Aorta (tissue), 5 donors: ENCODE measurements at regions not wholly inside any gene's neighbourhood (a gene's known extent, or its start where the extent isn't known, plus 50 kb on each side); places are given as distances from the start of the nearest gene placed in this dataset.

ENCODE experiments used
- ATAC-seq: fragments of 200-7000 bp; cut with Tn5 transposase; one replicate; pipeline ENCODE4 v1.9.1; 2022; ENCODE audit warnings: moderate library complexity; ENCODE audit not compliant: low FRiP score
- DNase-seq, 2 donors: peaks; one replicate each; pipeline ENCODE4 v3.0.0-alpha.2; 2020
- H3K27ac ChIP-seq, 2 donors: one replicate each; pipeline ENCODE4 v1.5.1; 2013; ENCODE audit warnings: low read length in 2 of 2, mild to moderate bottlenecking in 2 of 2, moderate library complexity in 2 of 2, control low read depth in 1 of 2, inconsistent platforms in 1 of 2, low read depth in 1 of 2
- H3K27me3 ChIP-seq, 2 donors: one replicate each; pipeline ENCODE4 v1.6.1; 2013; ENCODE audit warnings: control low read depth in 1 of 2, low read length in 1 of 2, mild to moderate bottlenecking in 1 of 2, moderate library complexity in 1 of 2; ENCODE audit not compliant: insufficient read depth in 2 of 2, control insufficient read depth in 1 of 2
- H3K36me3 ChIP-seq, 2 donors: one replicate each; pipeline ENCODE4 v1.6.1; 2013; ENCODE audit warnings: control low read depth in 1 of 2, low read length in 1 of 2, mild to moderate bottlenecking in 1 of 2; ENCODE audit not compliant: insufficient read depth in 2 of 2, control insufficient read depth in 1 of 2
- H3K4me1 ChIP-seq, 2 donors: one replicate each; pipeline ENCODE4 v1.6.1; 2013; ENCODE audit warnings: low read length in 2 of 2, control low read depth in 1 of 2, mild to moderate bottlenecking in 1 of 2, moderate library complexity in 1 of 2; ENCODE audit not compliant: insufficient read depth in 2 of 2, control insufficient read depth in 1 of 2
- H3K4me3 ChIP-seq, 2 donors: one replicate each; pipeline ENCODE4 v1.5.1; 2013; ENCODE audit warnings: low read length in 2 of 2, control low read depth in 1 of 2, mild to moderate bottlenecking in 1 of 2
- H3K9me3 ChIP-seq: one replicate; pipeline ENCODE4 v1.6.1; 2013; ENCODE audit warnings: mild to moderate bottlenecking, low read length; ENCODE audit not compliant: control insufficient read depth
- WGBS, 2 donors: extraction: QIAGEN DNeasy Blood & Tissue Kit; methylation state at CpG; one replicate each; pipeline ENCODE4 v1.1.7; 2013; 5-methylcytosine and 5-hydroxymethylcytosine counted together
- intact Hi-C, 2 donors: fragments of 100-400 bp; cut with DNase I; formaldehyde crosslinking; loops; one replicate each; pipeline versions ENCODE4 v1.14.2 to v1.15.0; 2022
- donor health status: healthy with polysubstance abuse.
- donor health status: Bipolar disorder and iron deficiency.
- donor health status: DM: no; HTN: no; CAD: no.
- donor health status: DM: no; HTN: no; CAD: no.
- donor health status: DM: yes; HTN: yes; CAD: no.

DNA sequence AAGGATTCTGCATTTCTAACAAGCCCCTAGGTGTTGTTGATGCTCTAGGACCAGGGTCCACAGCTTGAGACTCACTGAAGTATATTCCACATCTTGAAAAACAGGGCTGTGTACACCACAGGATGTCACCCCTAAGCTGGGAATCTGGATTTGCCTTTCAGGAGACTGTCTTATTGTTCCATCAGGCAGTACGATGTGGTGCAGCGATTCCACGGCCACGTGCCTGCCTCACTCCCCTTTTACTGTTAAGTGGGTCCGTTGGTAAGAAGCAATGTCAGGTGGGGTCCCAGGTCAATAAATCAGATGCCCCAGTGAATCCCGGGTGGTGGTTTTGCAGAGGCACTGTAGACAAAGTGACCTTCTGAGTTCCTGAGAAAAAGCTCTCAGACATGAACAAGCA, 470.7 kb downstream of the HS3ST3B1 start:
- H3K27me3 ChIP-seq = peaks cover 0 to 2% of the 10 kb centered on the region in 2 donors
- 76 to 87% methylated on average over 6 of the region's 6 CpGs for WGBS, 2 donors
- H3K27ac ChIP-seq = no peak overlapping the region
- ATAC-seq (no peak), DNase-seq (no peak)
- H3K4me1 ChIP-seq = no peaks in the 10 kb centered on the region
- peaks cover 4% of the 10 kb centered on the region for H3K9me3 ChIP-seq
- H3K4me3 ChIP-seq = no peak overlapping the region
- no peaks in the 10 kb centered on the region for H3K36me3 ChIP-seq
- intact Hi-C loops = no loop called here

GRCh38 chr17:14768923-14769322, 468.0 kb downstream of the HS3ST3B1 start:
- Histone ChIP-seq H3K27ac (no peak overlapping the region), H3K36me3 (no peaks in the 10 kb centered on the region), H3K4me1 (no peaks in the 10 kb centered on the region), H3K9me3 (peaks cover 4% of the 10 kb centered on the region), H3K4me3 (no peak overlapping the region), H3K27me3 (peaks cover 0 to 2% of the 10 kb centered on the region in 2 donors)
- ATAC-seq (no peak), DNase-seq (no peak)
- intact Hi-C loops = no loop called here
- 86 to 100% methylated on average over 2 of the region's 2 CpGs for WGBS, 2 donors

GRCh38 chr17:14762736-14763479, 462.0 kb downstream of the HS3ST3B1 start:
- DNase-seq = no peak
- Histone ChIP-seq H3K36me3 (no peaks in the 10 kb centered on the region), H3K4me1 (no peaks in the 10 kb centered on the region), H3K27ac (no peak overlapping the region), H3K9me3 (no peaks in the 10 kb centered on the region), H3K4me3 (no peak overlapping the region), H3K27me3 (no peaks in the 10 kb centered on the region)
- intact Hi-C loops = no loop called here
- 64 to 77% methylated on average over 3 of the region's 3 CpGs for WGBS, 2 donors
- ATAC-seq = no peak

GRCh38 chr17:14760719-14761411, 460.0 kb downstream of the HS3ST3B1 start:
- H3K36me3 ChIP-seq = no peaks in the 10 kb centered on the region
- H3K4me1 ChIP-seq = no peaks in the 10 kb centered on the region
- ATAC-seq (no peak), DNase-seq (no peak)
- intact Hi-C loops = no loop called here
- H3K4me3 ChIP-seq = no peak overlapping the region
- no peaks in the 10 kb centered on the region for H3K9me3 ChIP-seq
- 63 to 67% methylated on average over 5 of the region's 5 CpGs for WGBS, 2 donors
- no peak overlapping the region for H3K27ac ChIP-seq
- H3K27me3 ChIP-seq = no peaks in the 10 kb centered on the region

- no peak overlapping the region for H3K27ac ChIP-seq
- no peak overlapping the region for H3K4me3 ChIP-seq
- intact Hi-C loops = no loop called here
- no peaks in the 10 kb centered on the region for H3K36me3 ChIP-seq
- DNase-seq (no peak), ATAC-seq (no peak)
- H3K9me3 ChIP-seq = no peaks in the 10 kb centered on the region
- no peaks in the 10 kb centered on the region for H3K27me3 ChIP-seq
- WGBS, 2 donors = 52 to 55% methylated on average over 4 of the region's 4 CpGs
- H3K4me1 ChIP-seq = no peaks in the 10 kb centered on the region
Observed at GRCh38 chr17:14760212-14760611, 459.3 kb downstream of the HS3ST3B1 start.

GRCh38 chr17:14759325-14759724, 458.4 kb downstream of the HS3ST3B1 start:
- intact Hi-C loops = loop anchor here in 1 of 2 donors (10.0 kb wide), 1 partner anchor 65 kb away; no protein-coding TSS in a partner anchor
- ATAC-seq = no peak
- H3K4me3 ChIP-seq = no peak overlapping the region

GRCh38 chr17:14756479-14756878, 455.6 kb downstream of the HS3ST3B1 start:
- ATAC-seq (no peak), DNase-seq (no peak)
- Histone ChIP-seq H3K27ac (no peak overlapping the region), H3K36me3 (no peaks in the 10 kb centered on the region), H3K4me1 (no peaks in the 10 kb centered on the region), H3K4me3 (no peak overlapping the region), H3K9me3 (no peaks in the 10 kb centered on the region), H3K27me3 (no peaks in the 10 kb centered on the region)
- intact Hi-C loops = loop anchor here in 1 of 2 donors (10.0 kb wide), 1 partner anchor 68 kb away; no protein-coding TSS in a partner anchor
- WGBS, 2 donors = 29 to 38% methylated on average over 3 of the region's 3 CpGs

More at GRCh38 chr17:14759325-14759724, 458.4 kb downstream of the HS3ST3B1 start:
- Histone ChIP-seq H3K27me3 (no peaks in the 10 kb centered on the region), H3K9me3 (no peaks in the 10 kb centered on the region), H3K36me3 (no peaks in the 10 kb centered on the region), H3K27ac (no peak overlapping the region), H3K4me1 (no peaks in the 10 kb centered on the region)
- DNase-seq = no peak

GRCh38 chr17:14755002-14755401, 454.1 kb downstream of the HS3ST3B1 start:
- H3K4me3 ChIP-seq = no peak overlapping the region
- ATAC-seq = no peak
- no peak for DNase-seq
- no peaks in the 10 kb centered on the region for H3K9me3 ChIP-seq
- no peak overlapping the region for H3K27ac ChIP-seq
- no peaks in the 10 kb centered on the region for H3K27me3 ChIP-seq
- WGBS, 2 donors = 4 to 5% methylated on average over 1 of the region's 1 CpG
- H3K4me1 ChIP-seq = no peaks in the 10 kb centered on the region
- intact Hi-C loops = loop anchor here in 1 of 2 donors (10.0 kb wide), 1 partner anchor 70 kb away; no protein-coding TSS in a partner anchor
- no peaks in the 10 kb centered on the region for H3K36me3 ChIP-seq

DNA sequence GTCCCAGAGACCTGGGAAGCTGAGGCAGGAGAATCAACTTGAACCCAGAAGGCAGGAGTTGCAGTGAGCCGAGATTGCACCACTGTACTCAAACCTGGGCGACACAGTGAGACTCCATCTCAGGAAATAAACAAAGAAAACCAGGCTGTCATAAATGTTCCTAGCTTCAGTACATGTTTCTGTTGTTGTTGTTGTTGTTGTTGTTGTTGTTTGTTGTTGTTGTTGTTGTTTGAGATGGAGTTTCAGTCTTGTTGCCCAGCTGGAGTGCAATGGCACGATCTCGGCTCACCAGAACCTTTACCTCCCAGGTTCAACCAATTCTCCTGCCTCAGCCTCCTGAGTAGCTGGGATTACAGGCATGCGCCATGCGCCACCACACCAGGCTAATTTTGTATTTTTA, 452.5 kb downstream of the HS3ST3B1 start:
- H3K36me3 ChIP-seq = no peaks in the 10 kb centered on the region
- ATAC-seq (no peak), DNase-seq (no peak)
- intact Hi-C loops = loop anchor here in 1 of 2 donors (10.0 kb wide), 1 partner anchor 71 kb away; no protein-coding TSS in a partner anchor
- 89 to 96% methylated on average over 6 of the region's 6 CpGs for WGBS, 2 donors
- no peaks in the 10 kb centered on the region for H3K9me3 ChIP-seq
- peaks cover 0 to 2% of the 10 kb centered on the region in 2 donors for H3K27me3 ChIP-seq
- H3K27ac ChIP-seq = no peak overlapping the region
- no peak overlapping the region for H3K4me3 ChIP-seq
- no peaks in the 10 kb centered on the region for H3K4me1 ChIP-seq
